GM12878 (cell line): ENCODE measurements at regions not wholly inside any gene's neighbourhood (a gene's known extent, or its start where the extent isn't known, plus 50 kb on each side); places are given as distances from the start of the nearest gene placed in this dataset.

ENCODE experiments used
- CBX3 ChIP-seq: fragments of 200-600 bp; sonication (generic); IDR thresholded peaks from 2 replicates; pipeline ENCODE4 v1.6.1; 2016; ENCODE audit warnings: low read depth, borderline replicate concordance
- CHD4 ChIP-seq: fragments of 200-600 bp; sonication (generic); IDR thresholded peaks from 2 replicates; pipeline ENCODE4 v1.6.1; 2016; ENCODE audit warnings: mild to moderate bottlenecking
- CREB1 ChIP-seq: IDR thresholded peaks from 2 replicates; pipeline ENCODE4 v1.6.1; 2012; ENCODE audit warnings: low read depth, mild to moderate bottlenecking, inconsistent platforms
- CTCF ChIP-seq, 3 experiments: IDR thresholded peaks in 2 of 3; conservative IDR thresholded peaks in 1 of 3; 2 replicates each; pipeline ENCODE4 v1.5.1; 2011; ENCODE audit warnings: low read depth in 3 of 3, low read length in 3 of 3, mild to moderate bottlenecking in 3 of 3, control low read depth in 2 of 3, moderate library complexity in 2 of 3, inconsistent platforms in 1 of 3, mixed read lengths in 1 of 3; ENCODE audit not compliant: control insufficient read depth in 2 of 3, insufficient read depth in 1 of 3; ENCODE audit errors: extremely low read depth in 1 of 3
- E4F1 ChIP-seq: fragments of 450-650 bp; IDR thresholded peaks from 2 replicates; pipeline ENCODE4 v1.6.1; 2018; ENCODE audit warnings: borderline replicate concordance, mild to moderate bottlenecking; ENCODE audit not compliant: partially characterized antibody
- KDM1A ChIP-seq: fragments of 200-600 bp; sonication (generic); IDR thresholded peaks from 2 replicates; pipeline ENCODE4 v1.6.1; 2016; ENCODE audit warnings: borderline replicate concordance
- NRF1 ChIP-seq: conservative IDR thresholded peaks from 2 replicates; pipeline ENCODE4 v1.6.1; 2011; ENCODE audit warnings: mild to moderate bottlenecking, low read depth, low read length, improper control_type of control experiment
- POLR2A ChIP-seq: IDR thresholded peaks from 2 replicates; pipeline ENCODE4 v1.6.1; 2011; ENCODE audit warnings: low read depth, mild to moderate bottlenecking, low read length
- SKIL ChIP-seq: fragments of 450-650 bp; IDR thresholded peaks from 2 replicates; pipeline ENCODE4 v1.6.1; 2017; ENCODE audit warnings: mild to moderate bottlenecking, low read depth, inconsistent platforms; ENCODE audit not compliant: poor library complexity, severe bottlenecking
- SMC3 ChIP-seq: IDR thresholded peaks from 2 replicates; pipeline ENCODE4 v1.6.1; 2011; ENCODE audit warnings: low read length, improper control_type of control experiment, borderline replicate concordance
- STAT3 ChIP-seq: IDR thresholded peaks from 2 replicates; pipeline ENCODE4 v1.6.1; 2011; ENCODE audit warnings: low read depth, low read length, improper control_type of control experiment
- TAF1 ChIP-seq: IDR thresholded peaks from 2 replicates; pipeline ENCODE4 v1.6.1; 2011; ENCODE audit warnings: mild to moderate bottlenecking, low read depth, low read length, borderline replicate concordance
- ZBED1 ChIP-seq: IDR thresholded peaks from 2 replicates; pipeline ENCODE4 v1.6.1; 2016; ENCODE audit warnings: borderline replicate concordance
- TF ChIP-seq, protein P1 (sequence below): fragments of 450-650 bp; conservative IDR thresholded peaks from 2 replicates; pipeline ENCODE4 v1.6.1; 2017; ENCODE audit warnings: mild to moderate bottlenecking, moderate library complexity

GRCh38 chr12:130073721-130074120 lies 88.5 kb upstream of the FZD10 start:
- no peak for TF ChIP-seq POLR2A
- TF ChIP-seq STAT3: no peak
- TF ChIP-seq, protein P1, sequence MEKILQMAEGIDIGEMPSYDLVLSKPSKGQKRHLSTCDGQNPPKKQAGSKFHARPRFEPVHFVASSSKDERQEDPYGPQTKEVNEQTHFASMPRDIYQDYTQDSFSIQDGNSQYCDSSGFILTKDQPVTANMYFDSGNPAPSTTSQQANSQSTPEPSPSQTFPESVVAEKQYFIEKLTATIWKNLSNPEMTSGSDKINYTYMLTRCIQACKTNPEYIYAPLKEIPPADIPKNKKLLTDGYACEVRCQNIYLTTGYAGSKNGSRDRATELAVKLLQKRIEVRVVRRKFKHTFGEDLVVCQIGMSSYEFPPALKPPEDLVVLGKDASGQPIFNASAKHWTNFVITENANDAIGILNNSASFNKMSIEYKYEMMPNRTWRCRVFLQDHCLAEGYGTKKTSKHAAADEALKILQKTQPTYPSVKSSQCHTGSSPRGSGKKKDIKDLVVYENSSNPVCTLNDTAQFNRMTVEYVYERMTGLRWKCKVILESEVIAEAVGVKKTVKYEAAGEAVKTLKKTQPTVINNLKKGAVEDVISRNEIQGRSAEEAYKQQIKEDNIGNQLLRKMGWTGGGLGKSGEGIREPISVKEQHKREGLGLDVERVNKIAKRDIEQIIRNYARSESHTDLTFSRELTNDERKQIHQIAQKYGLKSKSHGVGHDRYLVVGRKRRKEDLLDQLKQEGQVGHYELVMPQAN: no peak
- no peak for TF ChIP-seq NRF1
- TF ChIP-seq CHD4: no peak
- TF ChIP-seq SMC3: no peak
- no peak for TF ChIP-seq CREB1
- no peak for TF ChIP-seq CTCF (IDR thresholded peaks at IDR 0.05 in 2 of 3, conservative IDR thresholded peaks at IDR 0.05 in 1 of 3; ENCODE audit: control insufficient read depth in 2 of 3, extremely low read depth in 1 of 3, insufficient read depth in 1 of 3, low read depth in 3 of 3, low read length in 3 of 3)
- TF ChIP-seq SKIL: no peak
- no peak for TF ChIP-seq TAF1
- TF ChIP-seq CBX3: no peak
- TF ChIP-seq E4F1: no peak
- TF ChIP-seq KDM1A: no peak
- TF ChIP-seq ZBED1: no peak
